ENCODE measurements at regions not wholly inside any gene's neighbourhood (a gene's known extent, or its start where the extent isn't known, plus 50 kb on each side); places are given as distances from the start of the nearest gene placed in this dataset.

DNA sequence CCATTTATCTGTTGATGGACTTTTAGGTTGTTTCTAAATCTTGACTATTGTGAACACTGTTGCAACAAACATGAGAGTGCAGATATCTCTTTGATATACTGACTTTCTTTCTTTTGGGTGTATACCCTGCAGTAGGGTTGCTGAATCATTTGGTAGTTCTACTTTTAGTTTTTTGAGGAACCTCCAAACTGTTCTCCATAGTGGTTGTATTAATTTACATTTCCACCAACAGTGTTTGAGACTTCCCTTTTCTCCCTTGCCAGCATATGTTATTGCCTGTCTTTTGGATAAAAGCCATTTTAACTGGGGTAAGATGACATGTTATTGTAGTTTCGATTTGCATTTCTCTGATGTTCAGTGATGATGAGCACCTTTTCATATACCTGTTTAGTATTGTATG lies 330.0 kb downstream of the DDX10 start:
- no peak for TF ChIP-seq CTCF (IDR thresholded peaks at IDR 0.05)
- TF ChIP-seq POLR2A (IDR thresholded peaks at IDR 0.05): no peak

Measured in esophagus squamous epithelium (tissue), 4 donors.